SU-DHL-6 (cell line): ENCODE measurements at regions not wholly inside any gene's neighbourhood (a gene's known extent, or its start where the extent isn't known, plus 50 kb on each side); places are given as distances from the start of the nearest gene placed in this dataset.

Source experiments
- CTCF ChIP-seq: fragments of 200-600 bp; sonication (generic); IDR thresholded peaks from one replicate; pipeline ENCODE4 v1.5.1; 2017; ENCODE audit warnings: antibody characterized with exemption, mild to moderate bottlenecking, low read length, moderate library complexity; ENCODE audit not compliant: insufficient read depth, poor library complexity, severe bottlenecking
- EZH2phosphoT487 ChIP-seq: fragments of 200-600 bp; sonication (generic), shearing (Covaris generic); conservative IDR thresholded peaks from 2 replicates; pipeline ENCODE4 v1.6.1; 2018; ENCODE audit warnings: mild to moderate bottlenecking, antibody characterized with exemption, low read length, moderate library complexity, mixed read lengths

GRCh38 chr1:233443040-233443760, 115.7 kb downstream of the MAP3K21 start:
- TF ChIP-seq CTCF (no peak), EZH2phosphoT487 (no peak)
